ENCODE measurements at regions not wholly inside any gene's neighbourhood (a gene's known extent, or its start where the extent isn't known, plus 50 kb on each side); places are given as distances from the start of the nearest gene placed in this dataset.
"Not testable (repeated sequence)": the region's sequence is repeated elsewhere in the genome, so short reads cannot be mapped to it uniquely, and the experiment has no call there.

DNA sequence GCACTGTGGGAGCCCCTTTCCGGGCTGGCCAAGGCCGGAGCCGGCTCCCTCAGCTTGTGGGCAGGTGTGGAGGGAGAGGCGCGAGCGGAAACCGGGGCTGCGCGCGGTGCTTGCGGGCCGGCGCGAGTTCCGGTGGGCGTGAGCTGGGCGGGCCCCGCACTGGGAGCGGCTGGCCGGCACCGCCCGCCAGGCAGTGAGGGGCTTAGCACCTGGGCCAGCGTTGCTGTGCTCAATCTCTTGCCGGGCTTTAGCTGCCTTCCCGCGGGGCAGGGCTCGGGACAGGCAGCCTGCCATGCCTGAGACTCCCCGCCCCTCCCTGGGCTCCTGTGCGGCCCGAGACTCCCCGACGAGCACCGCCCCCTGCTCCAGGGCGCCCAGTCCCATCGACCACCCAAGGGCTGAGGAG, 405.2 kb upstream of the PRR20A start:
- Histone ChIP-seq H3K36me3 (no peaks in the 10 kb centered on the region), H3K4me1 (no peaks in the 10 kb centered on the region), H3K27ac (no peak overlapping the region), H3K9me3 (peaks cover 8% of the 10 kb centered on the region), H3K4me3 (no peak overlapping the region), H3K27me3 (no peaks in the 10 kb centered on the region)
- DNase-seq (ENCODE audit: low spot score in 2 of 2) = no peak
- WGBS = 96% methylated on average over 11 of the region's 35 CpGs
- TF ChIP-seq, protein P1, sequence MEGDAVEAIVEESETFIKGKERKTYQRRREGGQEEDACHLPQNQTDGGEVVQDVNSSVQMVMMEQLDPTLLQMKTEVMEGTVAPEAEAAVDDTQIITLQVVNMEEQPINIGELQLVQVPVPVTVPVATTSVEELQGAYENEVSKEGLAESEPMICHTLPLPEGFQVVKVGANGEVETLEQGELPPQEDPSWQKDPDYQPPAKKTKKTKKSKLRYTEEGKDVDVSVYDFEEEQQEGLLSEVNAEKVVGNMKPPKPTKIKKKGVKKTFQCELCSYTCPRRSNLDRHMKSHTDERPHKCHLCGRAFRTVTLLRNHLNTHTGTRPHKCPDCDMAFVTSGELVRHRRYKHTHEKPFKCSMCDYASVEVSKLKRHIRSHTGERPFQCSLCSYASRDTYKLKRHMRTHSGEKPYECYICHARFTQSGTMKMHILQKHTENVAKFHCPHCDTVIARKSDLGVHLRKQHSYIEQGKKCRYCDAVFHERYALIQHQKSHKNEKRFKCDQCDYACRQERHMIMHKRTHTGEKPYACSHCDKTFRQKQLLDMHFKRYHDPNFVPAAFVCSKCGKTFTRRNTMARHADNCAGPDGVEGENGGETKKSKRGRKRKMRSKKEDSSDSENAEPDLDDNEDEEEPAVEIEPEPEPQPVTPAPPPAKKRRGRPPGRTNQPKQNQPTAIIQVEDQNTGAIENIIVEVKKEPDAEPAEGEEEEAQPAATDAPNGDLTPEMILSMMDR (IDR thresholded peaks at IDR 0.05) = no peak
- TF ChIP-seq POLR2A (IDR thresholded peaks at IDR 0.05) = no peak
- TF ChIP-seq POLR2AphosphoS5 (IDR thresholded peaks at IDR 0.05) = no peak
- TF ChIP-seq EP300 (IDR thresholded peaks at IDR 0.05) = no peak

DNA sequence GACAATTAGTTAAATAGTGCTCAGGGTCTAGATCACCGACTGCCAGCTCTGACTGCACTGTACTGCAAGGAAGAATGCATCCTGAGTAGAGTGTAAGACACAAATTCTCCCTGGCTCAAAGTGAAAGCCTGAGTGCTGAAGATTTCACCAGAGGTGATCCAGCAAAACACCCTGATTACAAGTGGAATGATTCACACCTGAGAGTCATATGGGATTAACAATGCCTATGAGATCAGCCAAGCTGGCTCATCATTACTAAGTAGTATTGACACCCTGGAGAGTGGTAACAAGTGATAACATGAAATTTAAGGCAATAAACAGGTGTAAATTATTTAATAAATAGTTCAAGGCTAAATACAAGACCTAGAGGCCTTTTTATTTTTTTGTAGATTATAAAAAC, 403.8 kb upstream of the PRR20A start:
- DNase-seq (ENCODE audit: low spot score in 2 of 2) = no peak
- no peak overlapping the region for H3K27ac ChIP-seq
- H3K4me1 ChIP-seq = no peaks in the 10 kb centered on the region
- H3K9me3 ChIP-seq = peaks cover 8% of the 10 kb centered on the region
- no peaks in the 10 kb centered on the region for H3K36me3 ChIP-seq
- WGBS = 68% methylated on average over 1 of the region's 1 CpG
- TF ChIP-seq EP300 (IDR thresholded peaks at IDR 0.05) = no peak
- TF ChIP-seq POLR2AphosphoS5 (IDR thresholded peaks at IDR 0.05) = no peak
- no peak for TF ChIP-seq POLR2A (IDR thresholded peaks at IDR 0.05)
- TF ChIP-seq, protein P1 (IDR thresholded peaks at IDR 0.05) = no peak
- H3K4me3 ChIP-seq = no peak overlapping the region
- no peaks in the 10 kb centered on the region for H3K27me3 ChIP-seq

DNA sequence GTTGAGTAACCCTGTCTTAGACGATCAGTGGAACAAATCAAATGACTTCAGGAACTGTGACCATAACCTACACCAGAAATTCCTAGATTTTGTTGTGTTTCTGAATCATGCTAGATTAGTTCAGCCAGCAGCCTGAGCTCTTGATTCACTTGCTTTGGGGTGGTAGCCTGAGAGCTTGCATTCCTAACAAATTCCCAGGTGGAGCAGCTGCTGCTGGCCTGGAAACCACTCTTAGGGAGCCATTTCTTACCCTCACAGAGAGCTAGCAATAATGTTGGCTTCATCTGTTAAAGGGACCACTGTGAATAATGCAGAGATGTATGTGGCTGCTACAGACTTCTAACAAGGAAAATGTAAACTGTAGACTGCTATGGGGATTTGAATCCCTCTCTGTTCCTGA, 388.1 kb upstream of the PRR20A start:
- TF ChIP-seq POLR2AphosphoS5 (IDR thresholded peaks at IDR 0.05) (no peak), POLR2A (IDR thresholded peaks at IDR 0.05) (no peak), EP300 (IDR thresholded peaks at IDR 0.05) (no peak)
- TF ChIP-seq, protein P1 (IDR thresholded peaks at IDR 0.05) = no peak
- Histone ChIP-seq H3K27ac (no peak overlapping the region), H3K4me1 (no peaks in the 10 kb centered on the region), H3K9me3 (no peaks in the 10 kb centered on the region), H3K36me3 (no peaks in the 10 kb centered on the region), H3K4me3 (no peak overlapping the region), H3K27me3 (no peaks in the 10 kb centered on the region)
- WGBS = 63% methylated on average over 1 of the region's 1 CpG
- DNase-seq (ENCODE audit: low spot score in 2 of 2) = no peak

DNA sequence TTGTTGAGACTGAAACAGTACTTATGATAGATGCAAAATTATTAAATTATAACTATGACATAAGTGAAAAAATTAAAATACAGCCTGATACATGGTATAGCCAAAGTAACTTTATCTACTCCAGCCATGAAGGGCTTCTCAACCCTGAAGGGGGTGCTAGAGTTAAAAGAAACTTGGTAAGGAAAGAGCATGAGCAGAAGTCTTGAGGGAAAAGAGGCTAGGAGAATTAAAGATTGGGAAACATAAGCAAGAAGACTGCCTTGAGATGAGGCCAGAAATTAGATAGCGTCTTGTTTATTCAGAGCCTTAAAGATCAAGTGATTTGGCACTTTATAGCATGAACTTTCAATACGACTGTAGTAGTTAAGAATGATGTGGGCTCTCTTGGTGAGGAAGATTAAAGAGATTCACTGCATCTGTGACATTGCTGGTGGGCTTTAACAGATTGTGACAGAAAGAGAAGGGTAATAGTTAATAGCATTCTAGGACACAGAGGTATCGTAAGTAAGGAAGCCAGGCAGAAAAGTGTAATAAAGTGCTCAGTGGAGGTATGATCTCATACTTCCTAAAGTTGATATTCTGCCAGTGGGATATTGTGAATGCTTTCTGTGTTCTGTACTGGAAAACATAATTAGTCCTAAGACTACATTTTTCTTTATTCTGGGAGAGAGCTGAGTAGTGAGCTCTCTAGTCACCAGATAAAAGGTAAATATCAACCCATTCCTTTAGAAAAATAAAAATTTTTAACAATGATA, 385.4 kb upstream of the PRR20A start:
- no peak overlapping the region for H3K4me3 ChIP-seq
- no peaks in the 10 kb centered on the region for H3K27me3 ChIP-seq
- H3K9me3 ChIP-seq = no peaks in the 10 kb centered on the region
- no peak overlapping the region for H3K27ac ChIP-seq
- no peaks in the 10 kb centered on the region for H3K4me1 ChIP-seq
- WGBS = 21% methylated on average over 3 of the region's 3 CpGs
- no peak for DNase-seq (ENCODE audit: low spot score in 2 of 2)
- H3K36me3 ChIP-seq = no peaks in the 10 kb centered on the region
- TF ChIP-seq EP300 (IDR thresholded peaks at IDR 0.05) = no peak
- TF ChIP-seq, protein P1 (IDR thresholded peaks at IDR 0.05) = no peak
- no peak for TF ChIP-seq POLR2A (IDR thresholded peaks at IDR 0.05)
- TF ChIP-seq POLR2AphosphoS5 (IDR thresholded peaks at IDR 0.05) = no peak

DNA sequence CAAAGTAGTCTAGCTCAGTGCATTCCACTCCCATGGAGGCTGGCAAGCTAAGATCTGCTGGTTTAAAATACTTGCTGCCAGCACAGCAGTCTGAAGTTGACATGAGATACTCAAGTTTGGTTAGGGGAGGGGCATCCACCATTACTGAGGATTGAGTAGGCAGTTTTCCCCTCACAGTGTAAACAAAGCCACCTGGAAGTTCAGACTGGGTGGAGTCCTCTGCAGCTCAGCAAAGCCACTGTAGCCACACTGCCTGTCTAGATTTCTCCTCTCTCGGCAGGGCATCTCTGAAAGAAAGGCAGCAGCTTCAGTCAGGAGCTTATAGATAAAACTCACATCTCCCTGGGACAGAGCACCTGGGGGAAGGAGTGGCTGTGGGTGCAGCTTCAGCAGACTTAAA, 377.4 kb upstream of the PRR20A start:
- not testable (repeated sequence) for H3K4me1 ChIP-seq
- 100% methylated on average over 1 of the region's 1 CpG for WGBS

DNA sequence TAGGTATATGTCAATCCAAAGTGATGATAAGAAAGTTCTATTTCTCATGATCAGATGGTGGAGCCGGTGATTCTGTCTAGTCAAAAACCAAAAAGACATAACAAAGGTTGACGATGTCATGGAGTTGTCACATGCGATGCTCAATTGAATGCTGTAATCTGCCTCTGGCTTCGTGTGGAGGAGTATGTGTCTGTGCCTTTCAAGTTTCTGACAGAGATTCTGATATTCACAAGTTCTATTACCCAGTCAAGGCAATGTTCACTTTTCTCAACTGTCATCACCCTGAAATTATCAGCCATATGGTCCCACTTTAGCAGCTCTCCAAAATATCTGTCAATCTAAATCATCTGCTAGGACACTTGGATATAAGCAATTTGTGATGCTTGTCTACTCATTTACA, 367.6 kb upstream of the PRR20A start:
- TF ChIP-seq EP300 (IDR thresholded peaks at IDR 0.05) (no peak), POLR2AphosphoS5 (IDR thresholded peaks at IDR 0.05) (no peak), POLR2A (IDR thresholded peaks at IDR 0.05) (no peak)
- TF ChIP-seq, protein P1 (IDR thresholded peaks at IDR 0.05) = no peak
- H3K9me3 ChIP-seq = no peaks in the 10 kb centered on the region
- H3K4me1 ChIP-seq = no peaks in the 10 kb centered on the region
- no peak overlapping the region for H3K4me3 ChIP-seq
- H3K36me3 ChIP-seq = no peaks in the 10 kb centered on the region
- H3K27ac ChIP-seq = no peak overlapping the region
- no peaks in the 10 kb centered on the region for H3K27me3 ChIP-seq
- 78% methylated on average over 4 of the region's 4 CpGs for WGBS
- DNase-seq (ENCODE audit: low spot score in 2 of 2) = no peak

More for the DNA sequence above, 377.4 kb upstream of the PRR20A start:
- not testable (repeated sequence) for DNase-seq (ENCODE audit: low spot score in 2 of 2); H3K27ac ChIP-seq; H3K27me3 ChIP-seq; H3K36me3 ChIP-seq; H3K9me3 ChIP-seq; H3K4me3 ChIP-seq

All from suprapubic skin (tissue), 4 donors.